GM21737 (cell line): ENCODE measurements at regions not wholly inside any gene's neighbourhood (a gene's known extent, or its start where the extent isn't known, plus 50 kb on each side); places are given as distances from the start of the nearest gene placed in this dataset.
"Not testable (repeated sequence)": the region's sequence is repeated elsewhere in the genome, so short reads cannot be mapped to it uniquely, and the experiment has no call there.

Experiments
- ATAC-seq: cut with Tn5 transposase; IDR thresholded peaks from one replicate; pipeline ENCODE4 v1.9.1; 2021; ENCODE audit warnings: mild to moderate bottlenecking, moderate library complexity; ENCODE audit not compliant: unreplicated experiment

- ATAC-seq = no peak
These were observed 273.0 kb upstream of the STXBP5 start for GRCh38 chr6:146931214-146931613.

- ATAC-seq = no peak
These were observed 266.9 kb upstream of the STXBP5 start for GRCh38 chr6:146937316-146937715.

GRCh38 chr6:146938266-146938665 is 266.0 kb upstream of the STXBP5 start:
- no peak for ATAC-seq

- ATAC-seq = not testable (repeated sequence)
These were observed 264.8 kb upstream of the STXBP5 start for GRCh38 chr6:146939456-146939855.

DNA sequence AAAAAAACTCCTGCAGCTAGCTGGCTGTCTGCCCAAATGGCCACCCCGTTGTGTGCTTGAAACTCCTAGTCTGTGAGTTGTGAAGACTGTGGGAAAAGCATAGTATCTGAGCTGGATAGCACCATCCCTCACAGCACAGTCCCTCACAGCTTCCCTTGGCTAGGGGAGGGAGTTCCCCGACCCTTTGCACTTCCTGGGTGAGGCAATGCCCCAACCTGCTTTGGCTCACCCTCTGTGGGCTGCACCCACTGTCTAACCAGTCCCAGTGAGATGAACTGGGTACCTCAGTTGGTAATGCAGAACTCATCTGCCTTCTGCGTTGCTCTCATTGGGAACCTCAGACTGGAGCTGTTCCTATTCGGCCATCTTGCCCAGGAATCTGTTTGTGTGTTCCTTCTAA is 260.6 kb upstream of the STXBP5 start:
- no peak for ATAC-seq

DNA sequence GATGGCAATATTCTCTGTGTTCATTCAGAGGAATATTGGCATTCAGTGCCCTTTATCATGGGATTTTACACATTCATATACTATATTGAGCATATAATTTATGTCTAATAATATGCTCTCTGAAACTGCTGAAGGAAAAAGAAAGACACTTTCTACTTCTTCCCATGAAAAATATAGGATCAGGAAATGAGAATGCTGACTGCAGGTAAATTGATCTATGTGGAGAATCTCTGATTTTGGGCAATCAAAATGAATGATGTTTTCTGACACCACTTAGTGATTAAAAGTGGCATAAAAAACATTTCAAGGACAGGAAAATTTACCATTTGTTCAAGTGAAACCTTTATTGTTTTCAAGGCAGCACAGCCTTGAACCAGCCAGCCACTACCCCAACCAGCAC is 260.1 kb upstream of the STXBP5 start:
- ATAC-seq = no peak

GRCh38 chr6:146944809-146945208 is 259.4 kb upstream of the STXBP5 start:
- no peak for ATAC-seq

GRCh38 chr6:146946559-146946958 is 257.7 kb upstream of the STXBP5 start:
- no peak for ATAC-seq

- no peak for ATAC-seq
These were observed 255.4 kb upstream of the STXBP5 start for GRCh38 chr6:146948790-146949342.

GRCh38 chr6:146949425-146949824 is 254.8 kb upstream of the STXBP5 start:
- ATAC-seq = no peak

- no peak for ATAC-seq
These were observed 253.8 kb upstream of the STXBP5 start for GRCh38 chr6:146950351-146950835.

- no peak for ATAC-seq
These were observed 248.6 kb upstream of the STXBP5 start for GRCh38 chr6:146955570-146955969.

- no peak for ATAC-seq
These were observed 246.8 kb upstream of the STXBP5 start for GRCh38 chr6:146957181-146958093.

GRCh38 chr6:146961831-146962230 is 242.4 kb upstream of the STXBP5 start:
- ATAC-seq = no peak

DNA sequence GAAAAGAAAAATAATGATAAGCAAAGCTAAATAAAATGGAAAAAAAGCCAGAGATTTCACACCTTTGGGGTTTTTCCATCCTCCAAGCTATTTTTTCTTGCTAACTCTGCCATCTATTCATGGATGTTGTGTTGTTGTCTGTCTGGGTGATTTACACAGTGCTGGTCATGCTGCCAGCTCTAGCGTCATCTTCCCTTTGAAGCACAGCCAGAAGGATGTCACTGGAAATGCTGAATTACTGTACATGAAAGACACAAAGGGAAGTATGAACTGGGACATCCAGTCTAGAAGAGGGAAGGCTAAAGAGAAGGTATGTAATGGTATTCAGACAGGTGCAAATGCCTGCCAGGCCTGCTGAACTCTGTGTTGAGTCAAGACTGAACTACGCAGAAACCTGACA is 241.9 kb upstream of the STXBP5 start:
- ATAC-seq = no peak

GRCh38 chr6:146965110-146965689 is 239.0 kb upstream of the STXBP5 start:
- no peak for ATAC-seq

GRCh38 chr6:146968041-146968760 is 236.0 kb upstream of the STXBP5 start:
- ATAC-seq = no peak

DNA sequence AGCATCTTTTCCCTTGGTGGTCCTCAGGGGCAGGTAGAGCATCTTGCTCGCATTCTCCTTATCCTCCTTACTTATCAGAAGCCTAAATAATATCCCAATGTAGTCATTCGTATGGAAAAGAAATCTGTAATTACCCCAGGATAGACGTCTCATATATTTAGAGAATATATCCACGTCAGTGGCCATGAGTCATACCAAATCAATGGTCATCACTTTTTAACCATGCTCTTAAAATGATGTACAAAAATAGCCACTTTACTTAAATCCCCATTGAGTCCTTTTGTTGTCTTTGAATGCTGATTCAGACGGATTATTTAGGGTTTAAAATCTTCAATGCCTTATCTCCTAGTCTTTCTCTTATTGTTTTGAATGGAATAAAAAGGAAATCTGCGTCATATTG is 231.7 kb upstream of the STXBP5 start:
- ATAC-seq = no peak

GRCh38 chr6:146974351-146974750 is 229.9 kb upstream of the STXBP5 start:
- ATAC-seq = no peak

DNA sequence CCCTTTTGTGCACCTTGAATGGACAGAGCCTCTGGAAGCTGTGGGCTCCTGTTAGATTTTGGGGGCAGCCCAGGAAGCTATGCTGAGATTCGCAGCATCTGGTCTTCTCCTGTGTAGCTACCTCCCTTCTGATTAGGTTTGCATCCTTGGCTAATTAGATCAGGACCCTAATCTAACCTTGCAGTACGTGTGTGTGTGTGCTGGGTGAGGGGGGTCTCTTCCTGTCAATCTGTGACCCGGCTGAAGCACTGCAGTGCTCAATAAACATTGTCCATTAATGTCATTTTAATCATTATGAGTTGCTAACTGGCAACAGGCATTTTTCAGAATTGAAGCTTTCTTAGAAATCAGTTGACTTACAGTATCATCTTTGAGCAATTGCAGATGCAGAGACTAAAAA is 229.1 kb upstream of the STXBP5 start:
- ATAC-seq = no peak

DNA sequence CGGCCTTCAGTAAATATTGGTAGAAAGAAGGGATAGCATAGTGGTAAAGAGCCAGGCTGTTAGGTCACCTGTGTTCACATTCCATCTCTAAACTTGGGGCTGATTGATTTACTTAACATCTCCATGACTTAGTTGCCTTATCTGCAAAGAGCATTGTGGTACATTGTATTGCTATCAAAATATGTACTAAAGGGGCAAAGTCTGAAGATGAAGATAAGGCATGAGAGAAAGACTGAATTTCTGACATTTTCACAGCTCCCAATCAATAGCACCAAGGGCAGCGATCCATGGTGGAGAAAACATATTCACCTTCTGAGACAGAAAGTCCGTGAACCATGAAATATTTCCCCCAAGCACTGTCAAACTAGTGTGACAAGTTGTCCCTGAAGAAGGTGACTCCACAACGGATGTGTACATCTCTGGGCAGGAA is 223.3 kb upstream of the STXBP5 start:
- ATAC-seq = no peak
